DOHH2 (cell line): ENCODE measurements at regions not wholly inside any gene's neighbourhood (a gene's known extent, or its start where the extent isn't known, plus 50 kb on each side); places are given as distances from the start of the nearest gene placed in this dataset.

Experiments used
- H3F3A ChIP-seq: fragments of 200-600 bp; sonication (generic), shearing (Covaris generic); 2 replicates; pipeline ENCODE4 v1.6.0; 2016; ENCODE audit warnings: antibody characterized with exemption, mild to moderate bottlenecking; ENCODE audit not compliant: control insufficient read depth, insufficient read depth
- H3K27ac ChIP-seq: fragments of 200-600 bp; sonication (generic); 2 replicates; pipeline ENCODE4 v1.5.1; 2014; ENCODE audit warnings: low read depth, mild to moderate bottlenecking, low read length, moderate library complexity
- H3K27me3 ChIP-seq: fragments of 200-600 bp; sonication (generic); 2 replicates; pipeline ENCODE4 v1.6.1; 2014; ENCODE audit warnings: mild to moderate bottlenecking, low read length, mixed read lengths; ENCODE audit not compliant: control insufficient read depth
- H3K36me3 ChIP-seq: fragments of 200-600 bp; sonication (generic); 2 replicates; pipeline ENCODE4 v1.6.1; 2014; ENCODE audit warnings: mild to moderate bottlenecking, low read length, moderate library complexity, mixed read lengths; ENCODE audit not compliant: control insufficient read depth
- H3K4me1 ChIP-seq: fragments of 200-600 bp; sonication (generic); 2 replicates; pipeline ENCODE4 v1.6.1; 2014; ENCODE audit warnings: mild to moderate bottlenecking, low read length, mixed read lengths; ENCODE audit not compliant: control insufficient read depth
- H3K4me2 ChIP-seq: fragments of 200-600 bp; sonication (generic); 2 replicates; pipeline ENCODE4 v1.6.0; 2014; ENCODE audit warnings: mild to moderate bottlenecking, low read length, moderate library complexity
- H3K4me3 ChIP-seq: fragments of 200-600 bp; sonication (generic); 2 replicates; pipeline ENCODE4 v1.5.1; 2014; ENCODE audit warnings: mild to moderate bottlenecking, low read length, mixed read lengths
- H3K79me2 ChIP-seq: fragments of 200-600 bp; sonication (generic); 2 replicates; pipeline ENCODE4 v1.6.1; 2014; ENCODE audit warnings: mild to moderate bottlenecking, low read length, mixed read lengths; ENCODE audit not compliant: control insufficient read depth
- H3K9me2 ChIP-seq: fragments of 200-600 bp; sonication (generic); replicated peaks from 2 replicates; pipeline ENCODE4 v1.6.1; 2014; ENCODE audit warnings: mild to moderate bottlenecking, low read length, mixed read lengths; ENCODE audit not compliant: control insufficient read depth
- H3K9me3 ChIP-seq: fragments of 200-600 bp; sonication (generic); 2 replicates; pipeline ENCODE4 v1.6.1; 2014; ENCODE audit warnings: antibody characterized with exemption, low read length, mixed read lengths; ENCODE audit not compliant: control insufficient read depth, insufficient read depth
- H4K20me1 ChIP-seq: fragments of 200-600 bp; sonication (generic); 2 replicates; pipeline ENCODE4 v1.6.0; 2014; ENCODE audit warnings: low read depth, mild to moderate bottlenecking, antibody characterized with exemption, low read length, moderate library complexity; ENCODE audit not compliant: control insufficient read depth, insufficient read depth
- EZH2phosphoT487 ChIP-seq: fragments of 200-600 bp; sonication (generic); IDR thresholded peaks from 2 replicates; pipeline ENCODE4 v1.6.1; 2017; ENCODE audit warnings: borderline replicate concordance, mild to moderate bottlenecking, antibody characterized with exemption, low read length, moderate library complexity, mixed read lengths
- TF ChIP-seq, protein P1 (sequence below): fragments of 200-600 bp; sonication (generic); IDR thresholded peaks from one replicate; pipeline ENCODE4 v1.5.1; 2014; ENCODE audit warnings: antibody characterized with exemption, mild to moderate bottlenecking, low read depth, low read length; ENCODE audit not compliant: poor library complexity, severe bottlenecking

DNA sequence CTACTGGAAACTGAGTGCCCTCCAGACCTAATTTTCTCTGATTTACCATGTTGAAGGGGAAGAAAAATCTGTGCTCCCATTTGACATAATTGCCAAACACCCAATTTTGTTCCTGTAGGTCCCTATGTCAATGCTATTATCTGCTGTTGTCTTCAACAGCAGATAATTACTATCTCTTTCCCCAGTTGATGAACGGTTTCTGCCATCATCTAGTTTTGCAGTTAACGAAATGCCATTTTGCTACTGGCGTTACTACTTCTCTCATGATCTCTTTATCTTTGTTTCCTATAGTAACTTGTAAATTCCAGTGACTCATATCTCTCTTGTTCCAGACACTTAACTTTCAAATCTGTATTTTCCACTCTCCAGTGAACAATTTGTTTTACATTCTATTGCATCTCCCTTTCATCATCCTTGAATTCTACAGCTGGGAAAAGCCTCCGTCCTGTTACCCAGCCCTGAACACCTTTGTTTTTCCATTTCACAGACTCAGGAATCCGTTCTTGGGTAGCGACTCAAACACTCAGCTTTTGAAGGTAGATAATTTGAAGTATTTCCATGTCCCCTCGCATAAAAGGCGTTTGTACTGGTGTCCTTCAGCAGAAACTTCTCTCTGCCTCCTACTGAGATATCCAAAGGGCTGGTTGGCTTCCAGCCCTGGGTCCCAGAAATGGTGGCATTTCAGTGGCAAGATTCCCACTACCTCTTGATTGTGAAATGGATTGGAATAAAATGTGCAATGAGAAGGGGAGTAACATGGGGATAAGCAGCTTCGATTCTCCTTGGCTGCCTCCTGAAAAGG lies 111.7 kb downstream of the FOXB1 start:
- Histone ChIP-seq H4K20me1 (no peaks in the 10 kb centered on the region), H3K27ac (no peak overlapping the region), H3K27me3 (0 out of 2 replicates have a peak, but pooled peaks cover 8% of the 10 kb centered on the region), H3K4me3 (no peak overlapping the region), H3K9me3 (no peaks in the 10 kb centered on the region), H3K36me3 (no peaks in the 10 kb centered on the region), H3F3A (no peaks in the 10 kb centered on the region), H3K79me2 (no peaks in the 10 kb centered on the region), H3K4me2 (no peak overlapping the region), H3K4me1 (no peaks in the 10 kb centered on the region), H3K9me2 (no peaks in the 10 kb centered on the region)
- TF ChIP-seq, protein P1, sequence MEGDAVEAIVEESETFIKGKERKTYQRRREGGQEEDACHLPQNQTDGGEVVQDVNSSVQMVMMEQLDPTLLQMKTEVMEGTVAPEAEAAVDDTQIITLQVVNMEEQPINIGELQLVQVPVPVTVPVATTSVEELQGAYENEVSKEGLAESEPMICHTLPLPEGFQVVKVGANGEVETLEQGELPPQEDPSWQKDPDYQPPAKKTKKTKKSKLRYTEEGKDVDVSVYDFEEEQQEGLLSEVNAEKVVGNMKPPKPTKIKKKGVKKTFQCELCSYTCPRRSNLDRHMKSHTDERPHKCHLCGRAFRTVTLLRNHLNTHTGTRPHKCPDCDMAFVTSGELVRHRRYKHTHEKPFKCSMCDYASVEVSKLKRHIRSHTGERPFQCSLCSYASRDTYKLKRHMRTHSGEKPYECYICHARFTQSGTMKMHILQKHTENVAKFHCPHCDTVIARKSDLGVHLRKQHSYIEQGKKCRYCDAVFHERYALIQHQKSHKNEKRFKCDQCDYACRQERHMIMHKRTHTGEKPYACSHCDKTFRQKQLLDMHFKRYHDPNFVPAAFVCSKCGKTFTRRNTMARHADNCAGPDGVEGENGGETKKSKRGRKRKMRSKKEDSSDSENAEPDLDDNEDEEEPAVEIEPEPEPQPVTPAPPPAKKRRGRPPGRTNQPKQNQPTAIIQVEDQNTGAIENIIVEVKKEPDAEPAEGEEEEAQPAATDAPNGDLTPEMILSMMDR: no peak
- TF ChIP-seq EZH2phosphoT487: no peak

DNA sequence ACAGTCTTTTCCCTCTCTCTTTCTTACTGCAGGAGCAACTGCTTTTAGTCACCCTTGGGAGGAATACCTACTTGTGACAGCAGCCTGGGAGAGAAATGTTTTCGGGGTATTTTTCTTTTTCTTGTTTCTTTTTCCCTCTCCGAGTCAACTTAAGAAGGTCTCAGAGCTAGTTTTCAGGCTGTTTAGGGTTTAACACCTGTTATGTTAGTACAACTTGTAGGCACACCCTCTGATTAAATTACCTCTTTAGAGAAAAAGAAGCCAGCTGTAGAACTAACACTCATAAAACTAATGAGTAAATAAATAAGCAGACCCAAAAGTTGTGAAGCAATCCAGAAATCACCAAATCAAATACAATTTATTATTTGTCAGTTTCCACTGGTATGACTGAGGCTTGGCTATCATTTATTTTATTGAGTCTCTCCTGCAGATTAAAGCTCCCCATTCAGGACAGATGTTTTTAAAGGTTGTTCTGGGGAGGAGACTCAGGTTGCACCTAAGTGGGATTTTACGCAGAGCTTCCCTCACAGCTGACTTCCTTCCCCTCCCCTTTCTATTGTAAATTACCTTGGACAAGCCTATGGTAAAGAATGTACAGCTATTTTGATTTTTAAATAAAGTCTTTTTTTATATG lies 112.5 kb downstream of the FOXB1 start:
- Histone ChIP-seq H4K20me1 (no peaks in the 10 kb centered on the region), H3K4me3 (no peak overlapping the region), H3K36me3 (no peaks in the 10 kb centered on the region), H3K9me2 (no peaks in the 10 kb centered on the region), H3K9me3 (no peaks in the 10 kb centered on the region), H3K4me1 (no peaks in the 10 kb centered on the region), H3K27ac (no peak overlapping the region), H3K79me2 (no peaks in the 10 kb centered on the region), H3K27me3 (peaks cover 10% of the 10 kb centered on the region; the same call in 1 of the 2 replicates), H3F3A (no peaks in the 10 kb centered on the region), H3K4me2 (no peak overlapping the region)
- TF ChIP-seq EZH2phosphoT487: no peak

DNA sequence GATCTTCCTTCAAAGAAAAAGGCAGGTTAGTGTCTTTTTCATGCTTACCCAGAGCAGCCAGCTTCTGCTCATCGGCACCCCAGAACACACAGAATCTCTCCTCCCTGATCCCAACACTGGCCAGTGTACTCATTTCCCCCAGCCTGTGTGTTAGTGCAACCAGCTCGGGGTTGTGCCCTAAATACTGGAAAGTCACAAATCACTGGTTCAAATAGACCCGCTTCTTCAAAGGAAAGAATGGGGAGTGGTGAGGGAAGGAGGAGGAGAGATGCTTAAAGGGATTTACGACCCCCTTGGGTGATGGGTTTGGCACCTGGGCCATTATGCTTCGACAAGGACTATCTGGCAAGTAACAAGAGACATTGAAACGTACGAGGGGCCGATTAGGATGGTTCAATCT lies 114.0 kb downstream of the FOXB1 start:
- no peak overlapping the region for H3K4me3 ChIP-seq
- no peaks in the 10 kb centered on the region for H3K4me1 ChIP-seq

More for the DNA sequence above, 114.0 kb downstream of the FOXB1 start:
- no peaks in the 10 kb centered on the region for H4K20me1 ChIP-seq
- H3K27ac ChIP-seq: no peak overlapping the region
- no peaks in the 10 kb centered on the region for H3K36me3 ChIP-seq
- peaks cover 15% of the 10 kb centered on the region; the same call in 1 of the 2 replicates for H3K27me3 ChIP-seq
- H3F3A ChIP-seq: no peaks in the 10 kb centered on the region
- H3K4me2 ChIP-seq: no peak overlapping the region
- TF ChIP-seq, protein P1: no peak
- no peak for TF ChIP-seq EZH2phosphoT487
- H3K79me2 ChIP-seq: no peaks in the 10 kb centered on the region
- no peaks in the 10 kb centered on the region for H3K9me3 ChIP-seq
- H3K9me2 ChIP-seq: no peaks in the 10 kb centered on the region
